ENCODE measurements at regions not wholly inside any gene's neighbourhood (a gene's known extent, or its start where the extent isn't known, plus 50 kb on each side); places are given as distances from the start of the nearest gene placed in this dataset.

DNA sequence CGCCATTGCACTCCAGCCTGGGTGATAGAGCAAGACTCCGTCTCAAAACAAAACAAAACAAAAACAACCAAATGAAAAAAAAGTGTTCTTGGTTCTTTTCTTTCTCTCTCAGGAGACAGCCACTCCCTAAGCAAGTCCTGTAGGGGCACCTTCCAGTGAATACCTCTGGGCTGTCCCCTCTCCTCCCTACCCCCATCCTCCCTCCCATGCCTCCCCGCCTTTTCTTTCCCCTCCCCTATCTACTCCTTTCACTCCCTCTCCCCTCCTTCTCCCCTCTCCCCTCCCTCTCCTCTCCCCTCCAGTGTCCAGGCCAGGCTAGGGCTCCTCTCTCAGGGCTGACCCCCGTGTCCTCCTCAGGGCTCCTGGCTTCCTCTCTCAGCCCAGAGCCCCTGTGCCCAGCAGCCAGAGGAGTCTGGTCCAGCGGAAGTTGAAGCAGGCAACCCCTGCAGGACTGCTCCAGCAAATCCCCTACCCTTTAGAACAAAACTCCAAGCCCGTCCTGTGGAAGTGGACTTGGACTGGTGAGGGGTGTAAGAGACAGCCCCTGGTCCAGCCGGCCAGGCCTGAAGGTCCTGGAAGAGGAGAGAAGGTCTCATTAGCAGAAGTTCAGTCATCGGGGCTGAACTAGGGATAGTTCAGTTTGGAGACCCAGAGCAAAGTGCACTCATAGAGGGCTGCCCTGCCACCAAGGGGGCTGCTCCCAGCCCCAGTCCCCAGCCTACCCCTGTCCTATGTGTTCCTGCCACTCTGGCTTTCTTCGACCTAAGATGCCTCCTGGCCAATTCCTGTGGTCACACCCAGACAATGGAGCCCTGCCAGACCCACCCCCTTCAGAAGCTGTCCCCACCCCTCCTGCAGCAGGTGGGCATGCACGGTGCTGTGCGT, 79.8 kb upstream of the IQSEC1 start:
- TF ChIP-seq, protein P1, sequence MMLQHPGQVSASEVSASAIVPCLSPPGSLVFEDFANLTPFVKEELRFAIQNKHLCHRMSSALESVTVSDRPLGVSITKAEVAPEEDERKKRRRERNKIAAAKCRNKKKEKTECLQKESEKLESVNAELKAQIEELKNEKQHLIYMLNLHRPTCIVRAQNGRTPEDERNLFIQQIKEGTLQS (IDR thresholded peaks at IDR 0.05; ENCODE audit: borderline replicate concordance, extremely low read depth, low read depth, low read length), result no peak
- no peak for TF ChIP-seq TCF7 (IDR thresholded peaks at IDR 0.05; ENCODE audit: borderline replicate concordance)
- TF ChIP-seq TCF3 (IDR thresholded peaks at IDR 0.05; ENCODE audit: borderline replicate concordance, insufficient read depth, low read depth, low read length), result no peak
- no peak for TF ChIP-seq TCF12 (IDR thresholded peaks at IDR 0.05; ENCODE audit: low read depth, low read length)
- TF ChIP-seq IRF5 (IDR thresholded peaks at IDR 0.05; ENCODE audit: borderline replicate concordance), result no peak
- Histone ChIP-seq H3K4me2 (ENCODE audit: control insufficient read depth, insufficient read depth) (no peak overlapping the region), H3K9me3 (replicated peaks; ENCODE audit: control insufficient read depth, insufficient read depth, low read length) (peaks cover 2% of the 10 kb centered on the region; the same call in 1 of the 3 replicates), H3K9ac (ENCODE audit: control insufficient read depth, insufficient read depth, low read length) (no peak overlapping the region), H4K20me1 (ENCODE audit: control insufficient read depth, insufficient read depth) (no peaks in the 10 kb centered on the region), H3K4me1 (ENCODE audit: control insufficient read depth, insufficient read depth, low read length) (no peaks in the 10 kb centered on the region), H3K79me2 (ENCODE audit: control insufficient read depth, insufficient read depth, low read length) (no peaks in the 10 kb centered on the region), H3K36me3 (ENCODE audit: control insufficient read depth in 2 of 2, insufficient read depth in 2 of 2, low read length in 1 of 2) (no peaks in the 10 kb centered on the region), H3K4me3 (no peak overlapping the region), H2AFZ (ENCODE audit: control insufficient read depth, low read depth, low read length) (no peak overlapping the region), H3K27ac (ENCODE audit: control insufficient read depth, insufficient read depth) (no peak overlapping the region), H3K27me3 (replicated peaks in 1 of 2; ENCODE audit: control insufficient read depth in 2 of 2, insufficient read depth in 2 of 2, low read length in 1 of 2) (no peaks in the 10 kb centered on the region)
- ATAC-seq (no peak), DNase-seq (ENCODE audit: low read depth, low spot score) (no peak), FAIRE-seq (no peak)
- ChIA-PET CTCF (interaction anchor here (0.6 kb wide), 1 partner anchor 26 kb away, joined by 3 read pairs; no protein-coding TSS in a partner anchor), RAD21 (ENCODE audit: unreplicated experiment) (no interaction called here), SMC1A (ENCODE audit: uncharacterized antibody, unreplicated experiment) (no interaction called here), POLR2A (no interaction called here)
- in situ Hi-C loops (cut with MboI), result no loop called here
- no TSS peak for BruUV-seq (replicated peaks)
- intact Hi-C loops (cut with micrococcal nuclease; ENCODE audit: unreplicated experiment), result no loop called here
- WGBS (ENCODE audit: insufficient coverage, insufficient replicate concordance, low lambda C conversion rate, missing lambda C conversion rate), result 33% methylated on average over 10 of the region's 11 CpGs
